H1 (cell line): ENCODE measurements at regions not wholly inside any gene's neighbourhood (a gene's known extent, or its start where the extent isn't known, plus 50 kb on each side); places are given as distances from the start of the nearest gene placed in this dataset.

Experiments used
- CHD2 ChIP-seq: IDR thresholded peaks from 2 replicates; pipeline ENCODE4 v1.6.1; 2012; ENCODE audit warnings: low read length, improper control_type of control experiment
- EP300 ChIP-seq, 2 experiments: IDR thresholded peaks; 1 replicate in 1 of 2; 2 replicates in 1 of 2; pipeline ENCODE4 v1.6.1; 2011 to 2012; ENCODE audit warnings: low read depth in 2 of 2, low read length in 2 of 2, mild to moderate bottlenecking in 2 of 2, borderline replicate concordance in 1 of 2, inconsistent platforms in 1 of 2, moderate library complexity in 1 of 2
- EZH2 ChIP-seq: fragments of 200-600 bp; sonication (generic); IDR thresholded peaks from 2 replicates; pipeline ENCODE4 v1.7.1; 2012; ENCODE audit warnings: low read depth, mild to moderate bottlenecking, moderate library complexity, low read length, inconsistent platforms; ENCODE audit not compliant: severe bottlenecking
- HDAC2 ChIP-seq, 2 experiments: fragments of 300-600 bp in 1 of 2; sonication (generic) in 1 of 2; IDR thresholded peaks; 2 replicates each; pipeline ENCODE4 v1.6.1; 2011 to 2012; ENCODE audit warnings: low read depth in 2 of 2, low read length in 2 of 2, mild to moderate bottlenecking in 2 of 2, moderate library complexity in 2 of 2, borderline replicate concordance in 1 of 2, inconsistent platforms in 1 of 2
- POLR2AphosphoS5 ChIP-seq: IDR thresholded peaks from 2 replicates; pipeline ENCODE4 v1.6.1; 2011; ENCODE audit warnings: low read depth, low read length
- TF ChIP-seq, protein P1 (sequence below), 3 experiments: IDR thresholded peaks; 1 replicate in 2 of 3; 2 replicates in 1 of 3; pipeline versions ENCODE4 v1.5.1 to v1.6.1; 2011; ENCODE audit warnings: low read length in 3 of 3, mild to moderate bottlenecking in 3 of 3, inconsistent platforms in 2 of 3, low read depth in 1 of 3, moderate library complexity in 1 of 3; ENCODE audit not compliant: insufficient read depth in 1 of 3; ENCODE audit errors: control extremely low read depth in 1 of 3

GRCh38 chr17:79226037-79226436, 151.4 kb downstream of the ENGASE start:
- TF ChIP-seq EZH2 = no peak
- no peak for TF ChIP-seq POLR2AphosphoS5
- no peak for TF ChIP-seq HDAC2 (IDR thresholded peaks at IDR 0.05; ENCODE audit: borderline replicate concordance in 1 of 2, low read depth in 2 of 2, low read length in 2 of 2)
- TF ChIP-seq, protein P1, sequence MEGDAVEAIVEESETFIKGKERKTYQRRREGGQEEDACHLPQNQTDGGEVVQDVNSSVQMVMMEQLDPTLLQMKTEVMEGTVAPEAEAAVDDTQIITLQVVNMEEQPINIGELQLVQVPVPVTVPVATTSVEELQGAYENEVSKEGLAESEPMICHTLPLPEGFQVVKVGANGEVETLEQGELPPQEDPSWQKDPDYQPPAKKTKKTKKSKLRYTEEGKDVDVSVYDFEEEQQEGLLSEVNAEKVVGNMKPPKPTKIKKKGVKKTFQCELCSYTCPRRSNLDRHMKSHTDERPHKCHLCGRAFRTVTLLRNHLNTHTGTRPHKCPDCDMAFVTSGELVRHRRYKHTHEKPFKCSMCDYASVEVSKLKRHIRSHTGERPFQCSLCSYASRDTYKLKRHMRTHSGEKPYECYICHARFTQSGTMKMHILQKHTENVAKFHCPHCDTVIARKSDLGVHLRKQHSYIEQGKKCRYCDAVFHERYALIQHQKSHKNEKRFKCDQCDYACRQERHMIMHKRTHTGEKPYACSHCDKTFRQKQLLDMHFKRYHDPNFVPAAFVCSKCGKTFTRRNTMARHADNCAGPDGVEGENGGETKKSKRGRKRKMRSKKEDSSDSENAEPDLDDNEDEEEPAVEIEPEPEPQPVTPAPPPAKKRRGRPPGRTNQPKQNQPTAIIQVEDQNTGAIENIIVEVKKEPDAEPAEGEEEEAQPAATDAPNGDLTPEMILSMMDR (IDR thresholded peaks at IDR 0.05; ENCODE audit: control extremely low read depth in 1 of 3, insufficient read depth in 1 of 3, low read depth in 1 of 3, low read length in 3 of 3) = no peak
- no peak for TF ChIP-seq EP300 (IDR thresholded peaks at IDR 0.05; ENCODE audit: borderline replicate concordance in 1 of 2, low read depth in 2 of 2, low read length in 2 of 2)
- no peak for TF ChIP-seq CHD2
